Suprapubic skin (tissue), 4 donors: ENCODE measurements at regions not wholly inside any gene's neighbourhood (a gene's known extent, or its start where the extent isn't known, plus 50 kb on each side); places are given as distances from the start of the nearest gene placed in this dataset.

Source experiments
- DNase-seq, 2 donors: peaks; one replicate each; pipeline ENCODE4 v3.0.0-alpha.2; 2019; ENCODE audit warnings: low spot score in 2 of 2
- H3K27ac ChIP-seq: fragments of 200-600 bp; sonication (generic); one replicate; pipeline ENCODE4 v1.5.1; 2019
- H3K27me3 ChIP-seq: fragments of 200-600 bp; sonication (generic); one replicate; pipeline ENCODE4 v1.5.1; 2019
- H3K36me3 ChIP-seq: fragments of 200-600 bp; sonication (generic); one replicate; pipeline ENCODE4 v1.5.1; 2019
- H3K4me1 ChIP-seq: fragments of 200-600 bp; sonication (generic); one replicate; pipeline ENCODE4 v1.5.1; 2019
- H3K4me3 ChIP-seq: fragments of 200-600 bp; sonication (generic); one replicate; pipeline ENCODE4 v1.5.1; 2019; ENCODE audit warnings: mild to moderate bottlenecking
- H3K9me3 ChIP-seq: fragments of 200-600 bp; sonication (generic); one replicate; pipeline ENCODE4 v1.5.1; 2019
- EP300 ChIP-seq: sonication (generic); formaldehyde crosslinking; IDR thresholded peaks from one replicate; pipeline ENCODE4 v1.6.1; 2017; ENCODE audit warnings: antibody characterized with exemption
- POLR2A ChIP-seq, 2 donors: fragments of 450-650 bp; IDR thresholded peaks; one replicate each; pipeline ENCODE4 v1.6.1; 2017; ENCODE audit warnings: antibody characterized with exemption in 2 of 2, mild to moderate bottlenecking in 2 of 2, moderate library complexity in 2 of 2
- POLR2AphosphoS5 ChIP-seq, 3 donors: sonication (generic); formaldehyde crosslinking; IDR thresholded peaks; one replicate each; pipeline ENCODE4 v1.6.1; 2017; ENCODE audit warnings: antibody characterized with exemption in 3 of 3
- WGBS: methylation state at CpG from one replicate; pipeline ENCODE4 v1.1.5; 2018; 5-methylcytosine and 5-hydroxymethylcytosine counted together
- TF ChIP-seq, protein P1 (sequence below), 2 donors: fragments of 200-600 bp in 1 of 2; fragments of 450-650 bp in 1 of 2; sonication (generic) in 1 of 2; IDR thresholded peaks; one replicate each; pipeline ENCODE4 v1.5.1; 2016 to 2019; ENCODE audit warnings: antibody characterized with exemption in 2 of 2, mild to moderate bottlenecking in 1 of 2, moderate library complexity in 1 of 2

DNA sequence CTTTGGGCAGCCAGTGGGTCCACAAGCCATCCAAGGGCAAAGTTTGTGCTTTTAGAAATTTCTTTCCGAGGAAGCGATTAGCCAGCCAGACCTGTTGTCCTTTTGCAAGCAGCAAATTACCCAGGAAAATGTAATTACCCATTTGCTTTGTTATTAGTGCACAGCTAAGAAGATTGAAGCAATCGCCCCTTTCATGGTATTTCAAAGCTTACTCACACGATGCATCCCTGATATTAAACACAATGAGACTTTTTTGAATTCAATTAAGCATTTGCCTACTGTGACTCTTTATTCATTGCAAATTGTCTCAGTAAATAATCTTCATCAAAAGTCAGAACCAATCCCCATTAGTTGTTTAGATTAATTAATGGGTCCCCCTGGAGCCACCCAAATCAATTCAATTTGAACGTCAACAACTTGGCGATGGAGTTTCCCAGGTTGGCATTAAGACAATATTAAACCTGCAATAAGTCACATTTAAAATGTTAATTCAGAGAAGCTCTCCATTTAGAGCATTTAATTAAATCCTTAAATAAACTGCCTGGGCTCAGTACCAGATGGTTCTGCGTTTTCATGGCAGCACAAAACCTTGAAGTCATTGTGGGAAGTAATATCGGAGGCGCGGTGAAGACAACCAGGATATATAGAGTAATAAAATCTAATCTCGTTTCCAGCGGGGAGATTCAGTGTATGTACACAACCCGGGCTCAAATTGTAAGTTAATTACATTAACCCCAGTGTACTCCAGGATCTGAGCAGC lies 366.2 kb upstream of the TNRC6C start:
- 71% methylated on average over 13 of the region's 13 CpGs for WGBS
- TF ChIP-seq, protein P1, sequence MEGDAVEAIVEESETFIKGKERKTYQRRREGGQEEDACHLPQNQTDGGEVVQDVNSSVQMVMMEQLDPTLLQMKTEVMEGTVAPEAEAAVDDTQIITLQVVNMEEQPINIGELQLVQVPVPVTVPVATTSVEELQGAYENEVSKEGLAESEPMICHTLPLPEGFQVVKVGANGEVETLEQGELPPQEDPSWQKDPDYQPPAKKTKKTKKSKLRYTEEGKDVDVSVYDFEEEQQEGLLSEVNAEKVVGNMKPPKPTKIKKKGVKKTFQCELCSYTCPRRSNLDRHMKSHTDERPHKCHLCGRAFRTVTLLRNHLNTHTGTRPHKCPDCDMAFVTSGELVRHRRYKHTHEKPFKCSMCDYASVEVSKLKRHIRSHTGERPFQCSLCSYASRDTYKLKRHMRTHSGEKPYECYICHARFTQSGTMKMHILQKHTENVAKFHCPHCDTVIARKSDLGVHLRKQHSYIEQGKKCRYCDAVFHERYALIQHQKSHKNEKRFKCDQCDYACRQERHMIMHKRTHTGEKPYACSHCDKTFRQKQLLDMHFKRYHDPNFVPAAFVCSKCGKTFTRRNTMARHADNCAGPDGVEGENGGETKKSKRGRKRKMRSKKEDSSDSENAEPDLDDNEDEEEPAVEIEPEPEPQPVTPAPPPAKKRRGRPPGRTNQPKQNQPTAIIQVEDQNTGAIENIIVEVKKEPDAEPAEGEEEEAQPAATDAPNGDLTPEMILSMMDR (IDR thresholded peaks at IDR 0.05), result no peak
- TF ChIP-seq EP300, result no peak
- TF ChIP-seq POLR2AphosphoS5 (IDR thresholded peaks at IDR 0.05), result no peak
- TF ChIP-seq POLR2A (IDR thresholded peaks at IDR 0.05), result no peak
- Histone ChIP-seq H3K27me3 (peaks cover 12% of the 10 kb centered on the region), H3K36me3 (no peaks in the 10 kb centered on the region), H3K4me1 (peaks cover 5% of the 10 kb centered on the region), H3K4me3 (no peak overlapping the region), H3K9me3 (no peaks in the 10 kb centered on the region), H3K27ac (no peak overlapping the region)
- no peak for DNase-seq

DNA sequence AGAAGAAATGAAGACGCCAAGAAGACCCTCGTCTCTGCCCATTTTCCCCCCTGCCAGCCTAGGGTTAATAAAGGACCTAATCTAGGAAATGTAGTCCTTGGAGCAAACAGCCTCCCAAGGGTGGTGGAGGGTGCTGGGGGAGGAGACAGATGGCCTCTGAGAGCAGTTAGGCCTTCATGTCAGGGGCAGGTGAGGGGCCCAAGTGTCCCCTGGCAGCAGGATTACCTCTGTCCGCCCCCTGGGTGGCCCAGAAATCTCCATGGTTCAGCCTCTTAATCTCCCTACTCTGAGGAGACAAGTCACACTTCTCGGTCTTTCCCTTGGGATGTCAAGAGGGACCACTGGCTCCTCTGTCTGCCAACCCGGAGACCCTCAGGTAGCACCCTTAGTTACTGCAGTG lies 365.4 kb upstream of the TNRC6C start:
- TF ChIP-seq POLR2A (IDR thresholded peaks at IDR 0.05) (no peak), POLR2AphosphoS5 (IDR thresholded peaks at IDR 0.05) (no peak), EP300 (no peak)
- TF ChIP-seq, protein P1 (IDR thresholded peaks at IDR 0.05), result no peak
- H3K9me3 ChIP-seq, result no peaks in the 10 kb centered on the region
- peaks cover 5% of the 10 kb centered on the region for H3K4me1 ChIP-seq
- WGBS, result 94% methylated on average over 5 of the region's 5 CpGs
- no peak for DNase-seq
- no peak overlapping the region for H3K27ac ChIP-seq
- H3K36me3 ChIP-seq, result no peaks in the 10 kb centered on the region
- peaks cover 12% of the 10 kb centered on the region for H3K27me3 ChIP-seq
- H3K4me3 ChIP-seq, result no peak overlapping the region

DNA sequence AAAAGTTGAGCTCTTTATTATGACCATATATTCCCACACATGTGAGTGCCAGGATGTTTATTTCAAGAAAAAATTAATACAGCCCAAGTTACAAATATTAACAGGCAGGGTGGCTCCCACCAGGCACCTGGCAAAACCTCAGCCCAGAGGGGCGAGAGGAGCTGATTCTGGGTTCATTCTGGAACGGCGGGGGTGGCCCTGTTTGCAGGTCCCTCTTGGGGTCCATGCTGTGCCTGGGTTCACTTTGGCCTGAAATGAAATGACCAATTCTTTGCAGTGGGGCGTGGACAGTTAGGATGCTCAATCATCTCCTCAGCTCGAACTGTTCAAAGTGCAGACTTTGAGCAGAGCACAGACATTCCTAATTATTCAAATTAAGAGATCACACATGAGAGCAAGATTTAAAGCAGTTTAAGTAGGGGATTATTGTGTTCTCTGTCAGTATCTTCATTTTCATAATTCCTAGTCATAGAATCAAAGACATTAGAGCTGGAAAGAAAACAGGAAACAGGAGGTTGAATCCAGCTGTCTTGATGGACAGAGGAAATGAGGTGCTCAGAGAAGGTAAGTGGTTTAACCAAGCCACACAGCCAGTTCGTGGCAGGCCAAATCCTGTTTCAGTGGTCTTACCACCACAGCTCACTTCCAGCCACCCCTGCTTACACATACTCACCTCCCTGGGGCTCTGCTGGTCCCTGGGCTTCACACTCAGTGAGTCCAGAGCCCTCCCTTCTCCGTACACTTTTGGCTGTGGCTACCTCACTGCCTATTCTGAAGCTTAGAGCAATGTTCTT lies 363.9 kb upstream of the TNRC6C start:
- WGBS, result 72% methylated on average over 7 of the region's 7 CpGs
- TF ChIP-seq POLR2AphosphoS5 (IDR thresholded peaks at IDR 0.05) (no peak), POLR2A (IDR thresholded peaks at IDR 0.05) (no peak), EP300 (no peak)
- TF ChIP-seq, protein P1 (IDR thresholded peaks at IDR 0.05), result no peak

DNA sequence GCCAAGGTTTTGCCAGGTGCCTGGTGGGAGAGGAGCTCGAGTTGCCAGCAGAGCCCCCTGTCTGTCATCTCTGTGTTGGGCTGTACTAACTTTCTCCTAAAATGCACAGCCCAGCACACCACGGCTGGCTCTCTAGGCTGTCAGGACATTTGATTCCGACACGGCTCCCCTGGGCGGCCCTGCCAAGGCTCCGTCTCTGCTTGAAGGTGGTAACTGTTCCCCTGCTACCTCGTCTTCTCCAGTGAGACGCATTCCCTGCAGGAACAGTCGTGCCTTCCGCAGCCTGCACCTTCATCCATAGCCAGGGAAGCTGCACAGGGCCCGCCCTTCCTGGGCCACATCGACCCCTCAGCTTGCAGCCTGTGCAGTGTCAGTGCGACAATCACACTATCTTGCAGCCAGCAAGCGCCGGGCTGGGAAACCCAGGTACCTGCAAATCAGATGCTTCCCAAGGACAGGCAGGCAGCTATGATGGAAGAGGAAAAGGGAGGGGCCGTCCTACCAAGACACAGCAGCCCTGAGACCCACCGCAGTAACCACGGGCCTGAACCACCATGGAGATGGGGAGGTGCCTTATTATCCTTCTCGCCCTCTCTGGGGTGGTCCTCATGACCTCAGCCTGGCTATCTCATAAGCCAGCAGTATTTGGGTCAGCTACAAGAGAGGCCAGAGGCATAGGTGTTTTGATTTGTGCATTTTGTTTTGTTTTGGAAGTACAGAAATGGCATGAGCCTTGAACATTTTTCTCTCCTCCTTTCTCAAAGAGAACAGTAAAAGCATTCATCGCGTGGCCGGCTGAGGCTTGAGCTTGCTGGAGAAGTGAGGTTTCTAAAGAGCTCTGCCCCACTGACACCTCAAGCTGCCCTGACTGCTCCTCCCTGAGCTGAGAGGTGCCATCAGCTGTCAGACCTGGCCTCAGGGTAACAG lies 361.7 kb upstream of the TNRC6C start:
- Histone ChIP-seq H3K27me3 (peaks cover 7% of the 10 kb centered on the region), H3K36me3 (no peaks in the 10 kb centered on the region), H3K27ac (no peak overlapping the region), H3K4me1 (peaks cover 9% of the 10 kb centered on the region), H3K4me3 (no peak overlapping the region), H3K9me3 (no peaks in the 10 kb centered on the region)
- 75% methylated on average over 18 of the region's 22 CpGs for WGBS
- TF ChIP-seq, protein P1 (IDR thresholded peaks at IDR 0.05), result no peak
- no peak for TF ChIP-seq EP300
- TF ChIP-seq POLR2A (IDR thresholded peaks at IDR 0.05), result no peak
- no peak for TF ChIP-seq POLR2AphosphoS5 (IDR thresholded peaks at IDR 0.05)
- DNase-seq, result peak in 1 of 2 donors; percentile 52

More for the DNA sequence above, 363.9 kb upstream of the TNRC6C start:
- peak in 1 of 2 donors; percentile 22 for DNase-seq
- H3K9me3 ChIP-seq, result no peaks in the 10 kb centered on the region
- peaks cover 12% of the 10 kb centered on the region for H3K27me3 ChIP-seq
- H3K36me3 ChIP-seq, result no peaks in the 10 kb centered on the region
- no peak overlapping the region for H3K27ac ChIP-seq
- no peak overlapping the region for H3K4me3 ChIP-seq
- H3K4me1 ChIP-seq, result peaks cover 5% of the 10 kb centered on the region
